Astrocyte of the cerebellum (primary cell): ENCODE measurements at regions not wholly inside any gene's neighbourhood (a gene's known extent, or its start where the extent isn't known, plus 50 kb on each side); places are given as distances from the start of the nearest gene placed in this dataset.

ENCODE experiments used
- DNase-seq: peaks from one replicate; pipeline ENCODE4 v3.0.0-alpha.2; 2011; ENCODE audit warnings: low read depth
- H3K4me3 ChIP-seq: 2 replicates; pipeline ENCODE4 v1.5.1; 2011; ENCODE audit warnings: mild to moderate bottlenecking, low read depth, low read length, moderate library complexity
- CTCF ChIP-seq: IDR thresholded peaks from 2 replicates; pipeline ENCODE4 v1.5.1; 2012; ENCODE audit warnings: low read length, low read depth, moderate library complexity, mild to moderate bottlenecking; ENCODE audit errors: missing control alignments
- in situ Hi-C: cut with HindIII; loops from 2 replicates; pipeline ENCODE4 v1.10.0; 2017; ENCODE audit warnings: low sequenced_read_pairs

DNA sequence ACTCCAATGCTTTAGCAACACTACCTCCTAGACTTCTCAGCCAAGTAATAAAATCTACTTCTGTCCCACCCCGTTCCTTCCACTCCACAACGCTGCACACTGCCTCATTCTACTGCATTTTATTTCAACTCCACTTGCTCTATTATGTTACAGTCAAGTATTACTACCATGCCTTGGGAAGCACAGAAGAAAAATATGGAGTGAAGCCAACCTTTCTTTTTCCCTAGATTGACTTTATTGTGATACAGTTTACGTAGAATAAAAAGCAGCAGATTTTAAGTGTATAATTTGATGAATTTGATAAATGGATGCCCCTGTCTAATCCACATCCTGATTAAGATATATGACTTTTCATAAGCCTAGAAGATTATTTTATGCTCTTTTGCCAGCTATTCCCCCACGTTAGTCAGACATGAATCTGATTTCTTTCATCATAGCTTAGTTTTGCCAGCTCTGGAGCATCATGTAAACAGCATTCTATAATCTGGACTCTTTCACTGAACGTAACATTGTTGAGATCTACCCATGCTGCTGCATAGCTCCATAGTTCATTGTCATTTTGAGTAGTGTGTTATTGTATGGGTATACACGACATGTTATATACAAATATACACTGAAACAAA, 676.8 kb upstream of the RAB6C start:
- DNase-seq = no peak
- in situ Hi-C loops = no loop called here
- no peak overlapping the region for H3K4me3 ChIP-seq
- no peak for TF ChIP-seq CTCF

GRCh38 chr2:129314120-129314519, 665.3 kb upstream of the RAB6C start:
- TF ChIP-seq CTCF = no peak
- H3K4me3 ChIP-seq = no peak overlapping the region
- DNase-seq = no peak
- in situ Hi-C loops = no loop called here

- H3K4me3 ChIP-seq = no peak overlapping the region
- no peak for TF ChIP-seq CTCF
- in situ Hi-C loops = no loop called here
- DNase-seq = no peak
Observed at GRCh38 chr2:129318581-129319421, 660.7 kb upstream of the RAB6C start.

- in situ Hi-C loops = no loop called here
- DNase-seq = no peak
- no peak overlapping the region for H3K4me3 ChIP-seq
- no peak for TF ChIP-seq CTCF
Observed at GRCh38 chr2:129319422-129319717, 660.1 kb upstream of the RAB6C start.

GRCh38 chr2:129320288-129320687, 659.2 kb upstream of the RAB6C start:
- DNase-seq = no peak
- no peak for TF ChIP-seq CTCF
- in situ Hi-C loops = no loop called here
- H3K4me3 ChIP-seq = no peak overlapping the region

DNA sequence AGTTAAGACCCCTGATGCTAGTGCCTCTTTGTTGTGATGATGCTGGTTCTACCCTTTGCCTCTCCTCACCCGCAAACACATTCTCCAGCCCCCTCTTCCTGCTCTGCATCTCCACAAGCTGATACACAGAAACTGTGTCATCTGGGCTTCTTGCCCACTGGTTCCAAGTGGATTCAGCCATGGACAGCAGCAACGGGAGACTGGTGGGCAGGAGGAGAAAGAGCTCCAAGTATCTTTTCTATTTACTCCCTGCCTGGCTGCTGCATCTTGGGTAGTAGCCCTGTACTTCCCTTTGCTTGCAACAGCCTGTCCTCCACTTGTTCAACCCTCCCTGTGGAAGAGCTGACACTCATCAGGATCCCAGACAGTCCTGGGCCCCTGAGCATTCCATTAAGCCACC, 655.1 kb upstream of the RAB6C start:
- H3K4me3 ChIP-seq = no peak overlapping the region
- no peak for DNase-seq
- in situ Hi-C loops = no loop called here
- no peak for TF ChIP-seq CTCF
